H9 (cell line): ENCODE measurements at regions not wholly inside any gene's neighbourhood (a gene's known extent, or its start where the extent isn't known, plus 50 kb on each side); places are given as distances from the start of the nearest gene placed in this dataset.

Experiments
- DNase-seq: peaks from one replicate; pipeline ENCODE4 v3.0.0-alpha.2; 2017
- H2AFZ ChIP-seq: one replicate; pipeline ENCODE4 v1.6.1; 2013; ENCODE audit warnings: mild to moderate bottlenecking, low read length, control low read depth, moderate library complexity
- H2AK5ac ChIP-seq: 2 replicates; pipeline ENCODE4 v1.6.1; 2013; ENCODE audit warnings: low read length, control low read depth, mixed read lengths; ENCODE audit not compliant: insufficient read length
- H2BK120ac ChIP-seq: one replicate; pipeline ENCODE4 v1.6.1; 2013; ENCODE audit warnings: low read depth, mild to moderate bottlenecking, low read length, control low read depth, inconsistent platforms; ENCODE audit not compliant: poor library complexity, severe bottlenecking
- H2BK12ac ChIP-seq: 2 replicates; pipeline ENCODE4 v1.6.1; 2013; ENCODE audit warnings: low read length, control low read depth, mixed read lengths, low read depth; ENCODE audit not compliant: insufficient read length
- H2BK15ac ChIP-seq: 2 replicates; pipeline ENCODE4 v1.6.1; 2013; ENCODE audit warnings: low read depth, low read length, control low read depth
- H2BK20ac ChIP-seq: one replicate; pipeline ENCODE4 v1.6.1; 2013; ENCODE audit warnings: low read depth, mild to moderate bottlenecking, low read length, control low read depth, inconsistent platforms; ENCODE audit not compliant: poor library complexity, severe bottlenecking
- H2BK5ac ChIP-seq: 2 replicates; pipeline ENCODE4 v1.6.1; 2013; ENCODE audit warnings: low read length, control low read depth, mixed read lengths; ENCODE audit not compliant: insufficient read length
- H3K14ac ChIP-seq: 2 replicates; pipeline ENCODE4 v1.6.1; 2013; ENCODE audit warnings: low read length, control low read depth; ENCODE audit not compliant: insufficient read depth
- H3K18ac ChIP-seq: 2 replicates; pipeline ENCODE4 v1.6.1; 2013; ENCODE audit warnings: low read depth, mild to moderate bottlenecking, mixed read lengths, low read length, control low read depth; ENCODE audit not compliant: insufficient read length
- H3K23ac ChIP-seq: 2 replicates; pipeline ENCODE4 v1.6.1; 2013; ENCODE audit warnings: low read length, control low read depth, mixed read lengths, low read depth; ENCODE audit not compliant: insufficient read length
- H3K23me2 ChIP-seq: 2 replicates; pipeline ENCODE4 v1.6.1; 2013; ENCODE audit warnings: low read depth, mild to moderate bottlenecking, mixed read lengths, low read length, control low read depth; ENCODE audit not compliant: insufficient read length, poor library complexity, severe bottlenecking
- H3K27ac ChIP-seq: 2 replicates; pipeline ENCODE4 v1.5.1; 2013; ENCODE audit warnings: low read length, control low read depth, mixed read lengths, low read depth; ENCODE audit not compliant: insufficient read length
- H3K27me3 ChIP-seq: 2 replicates; pipeline ENCODE4 v1.6.1; 2013; ENCODE audit warnings: low read length, control low read depth, inconsistent platforms; ENCODE audit not compliant: insufficient read depth
- H3K4ac ChIP-seq: 2 replicates; pipeline ENCODE4 v1.6.1; 2013; ENCODE audit warnings: low read depth, mild to moderate bottlenecking, control low read depth, inconsistent platforms, low read length, moderate library complexity
- H3K4me1 ChIP-seq: 2 replicates; pipeline ENCODE4 v1.6.1; 2013; ENCODE audit warnings: low read length, control low read depth, inconsistent platforms; ENCODE audit not compliant: insufficient read depth
- H3K4me2 ChIP-seq: 2 replicates; pipeline ENCODE4 v1.6.1; 2013; ENCODE audit warnings: low read length, control low read depth, mixed read lengths; ENCODE audit not compliant: insufficient read length, insufficient read depth
- H3K56ac ChIP-seq: 2 replicates; pipeline ENCODE4 v1.6.1; 2013; ENCODE audit warnings: low read depth, mild to moderate bottlenecking, mixed read lengths, low read length, control low read depth; ENCODE audit not compliant: insufficient read length
- H3K79me1 ChIP-seq: 2 replicates; pipeline ENCODE4 v1.6.1; 2013; ENCODE audit warnings: low read depth, mild to moderate bottlenecking, moderate library complexity, low read length, control low read depth, inconsistent platforms; ENCODE audit not compliant: insufficient read depth, poor library complexity, severe bottlenecking
- H3K79me2 ChIP-seq: 2 replicates; pipeline ENCODE4 v1.6.1; 2013; ENCODE audit warnings: low read length, control low read depth, inconsistent platforms; ENCODE audit not compliant: insufficient read depth
- H3K9ac ChIP-seq: 2 replicates; pipeline ENCODE4 v1.6.1; 2013; ENCODE audit warnings: low read length, control low read depth, mixed read lengths; ENCODE audit not compliant: insufficient read length; ENCODE audit errors: extremely low read depth
- H3K9me3 ChIP-seq: one replicate; pipeline ENCODE4 v1.6.1; 2013; ENCODE audit warnings: low read depth, low read length, inconsistent platforms; ENCODE audit not compliant: control insufficient read depth
- H3T11ph ChIP-seq: one replicate; pipeline ENCODE4 v1.6.1; 2013; ENCODE audit warnings: mild to moderate bottlenecking, low read length, control low read depth, inconsistent platforms
- H4K20me1 ChIP-seq: one replicate; pipeline ENCODE4 v1.6.1; 2013; ENCODE audit not compliant: control insufficient read depth, insufficient read length, insufficient read depth
- H4K5ac ChIP-seq: 2 replicates; pipeline ENCODE4 v1.6.1; 2013; ENCODE audit warnings: low read depth, mild to moderate bottlenecking, mixed read lengths, low read length, control low read depth; ENCODE audit not compliant: insufficient read length
- H4K8ac ChIP-seq: replicated peaks from 2 replicates; pipeline ENCODE4 v1.6.1; 2013; ENCODE audit warnings: low read length, control low read depth, mixed read lengths, low read depth; ENCODE audit not compliant: insufficient read length
- H4K91ac ChIP-seq: 2 replicates; pipeline ENCODE4 v1.6.1; 2013; ENCODE audit warnings: low read depth, mild to moderate bottlenecking, moderate library complexity, mixed read lengths, low read length, control low read depth; ENCODE audit not compliant: insufficient read length
- H3K27ac Mint-ChIP-seq, 3 experiments: 2 replicates in 2 of 3; 3 replicates in 1 of 3; pipeline ENCODE4 v1.8.0; 2020 to 2021; ENCODE audit warnings: mixed read lengths in 3 of 3, mild to moderate bottlenecking in 1 of 3, moderate library complexity in 1 of 3
- H3K27me3 Mint-ChIP-seq: 2 replicates; pipeline ENCODE4 v1.8.0; 2021; ENCODE audit warnings: low read depth, mild to moderate bottlenecking, moderate library complexity, mixed read lengths
- H3K36me3 Mint-ChIP-seq, 3 experiments: 2 replicates in 2 of 3; 3 replicates in 1 of 3; pipeline ENCODE4 v1.8.0; 2020 to 2021; ENCODE audit warnings: low read depth in 3 of 3, mixed read lengths in 3 of 3; ENCODE audit not compliant: insufficient read depth in 1 of 3
- H3K4me1 Mint-ChIP-seq, 2 experiments: 2 replicates each; pipeline ENCODE4 v1.8.0; 2020; ENCODE audit warnings: mixed read lengths in 2 of 2
- H3K4me3 Mint-ChIP-seq, 2 experiments: 2 replicates in 1 of 2; 3 replicates in 1 of 2; pipeline ENCODE4 v1.8.0; 2020 to 2021; ENCODE audit warnings: mild to moderate bottlenecking in 2 of 2, mixed read lengths in 2 of 2, moderate library complexity in 1 of 2
- H3K9me3 Mint-ChIP-seq, 2 experiments: 2 replicates in 1 of 2; 3 replicates in 1 of 2; pipeline ENCODE4 v1.8.0; 2020; ENCODE audit warnings: mild to moderate bottlenecking in 2 of 2, mixed read lengths in 2 of 2, moderate library complexity in 1 of 2
- WGBS: extraction: QIAGEN DNeasy Blood & Tissue Kit; methylation state at CpG from one replicate; pipeline ENCODE4 v1.1.7; 2013; ENCODE audit warnings: missing lambda C conversion rate, low lambda C conversion rate, mixed read lengths; ENCODE audit not compliant: insufficient read length; ENCODE audit errors: extremely low coverage; 5-methylcytosine and 5-hydroxymethylcytosine counted together
- TF ChIP-seq, protein P1 (sequence below): fragments of 200-600 bp; sonication (generic); conservative IDR thresholded peaks from 3 replicates; pipeline ENCODE4 v1.8.0; 2021; ENCODE audit warnings: antibody characterized with exemption, mild to moderate bottlenecking

DNA sequence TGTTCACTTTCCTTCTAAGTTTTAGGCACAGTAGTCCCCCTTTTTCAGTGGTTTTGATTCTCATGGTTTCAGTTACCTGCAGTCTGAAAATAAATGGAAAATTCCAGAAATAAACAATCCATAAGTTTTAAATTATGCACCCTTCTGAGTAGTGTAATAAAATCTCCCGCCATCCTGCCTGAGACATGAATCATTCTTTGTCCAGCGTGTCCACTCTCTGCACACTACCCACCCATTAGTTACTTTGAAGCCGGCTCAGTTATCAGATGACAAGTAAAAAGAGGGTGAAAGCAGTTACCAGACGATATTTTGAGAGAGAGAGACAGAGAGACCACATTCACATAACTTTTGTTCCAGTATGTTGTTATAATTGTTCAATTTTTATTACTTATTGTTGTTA lies 400.5 kb downstream of the TMX3 start:
- H3K18ac ChIP-seq = no peak overlapping the region
- no peaks in the 10 kb centered on the region for H4K20me1 ChIP-seq
- no peak overlapping the region for H3K9ac ChIP-seq
- TF ChIP-seq, protein P1, sequence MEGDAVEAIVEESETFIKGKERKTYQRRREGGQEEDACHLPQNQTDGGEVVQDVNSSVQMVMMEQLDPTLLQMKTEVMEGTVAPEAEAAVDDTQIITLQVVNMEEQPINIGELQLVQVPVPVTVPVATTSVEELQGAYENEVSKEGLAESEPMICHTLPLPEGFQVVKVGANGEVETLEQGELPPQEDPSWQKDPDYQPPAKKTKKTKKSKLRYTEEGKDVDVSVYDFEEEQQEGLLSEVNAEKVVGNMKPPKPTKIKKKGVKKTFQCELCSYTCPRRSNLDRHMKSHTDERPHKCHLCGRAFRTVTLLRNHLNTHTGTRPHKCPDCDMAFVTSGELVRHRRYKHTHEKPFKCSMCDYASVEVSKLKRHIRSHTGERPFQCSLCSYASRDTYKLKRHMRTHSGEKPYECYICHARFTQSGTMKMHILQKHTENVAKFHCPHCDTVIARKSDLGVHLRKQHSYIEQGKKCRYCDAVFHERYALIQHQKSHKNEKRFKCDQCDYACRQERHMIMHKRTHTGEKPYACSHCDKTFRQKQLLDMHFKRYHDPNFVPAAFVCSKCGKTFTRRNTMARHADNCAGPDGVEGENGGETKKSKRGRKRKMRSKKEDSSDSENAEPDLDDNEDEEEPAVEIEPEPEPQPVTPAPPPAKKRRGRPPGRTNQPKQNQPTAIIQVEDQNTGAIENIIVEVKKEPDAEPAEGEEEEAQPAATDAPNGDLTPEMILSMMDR = no peak
- no peak overlapping the region for H3K56ac ChIP-seq
- H4K91ac ChIP-seq = no peak overlapping the region
- Mint-ChIP-seq H3K27ac (no peak overlapping the region), H3K9me3 (peaks cover 0 to 2% of the 10 kb centered on the region in 2 experiments; a peak in 1 of 5 replicates), H3K4me3 (no peak overlapping the region), H3K4me1 (no peaks in the 10 kb centered on the region), H3K36me3 (no peaks in the 10 kb centered on the region; a peak in 1 of 7 replicates), H3K27me3 (no peaks in the 10 kb centered on the region)
- no peak overlapping the region for H4K5ac ChIP-seq
- no peak overlapping the region for H2BK15ac ChIP-seq
- no peak overlapping the region for H3K4me2 ChIP-seq
- H2BK120ac ChIP-seq = no peak overlapping the region
- no peak overlapping the region for H3K14ac ChIP-seq
- DNase-seq = no peak
- WGBS = no CpG with 5 or more reads among the region's 4 CpGs
- no peaks in the 10 kb centered on the region for H3K79me1 ChIP-seq
- no peak overlapping the region for H3T11ph ChIP-seq
- H2BK20ac ChIP-seq = no peak overlapping the region
- no peaks in the 10 kb centered on the region for H3K23me2 ChIP-seq
- no peak overlapping the region for H3K23ac ChIP-seq
- H2BK12ac ChIP-seq = no peak overlapping the region
- no peaks in the 10 kb centered on the region for H3K79me2 ChIP-seq
- no peak overlapping the region for H2AK5ac ChIP-seq
- H2BK5ac ChIP-seq = no peak overlapping the region
- H3K4me1 ChIP-seq = no peaks in the 10 kb centered on the region
- H4K8ac ChIP-seq = no peak overlapping the region
- no peaks in the 10 kb centered on the region for H3K9me3 ChIP-seq
- H3K27me3 ChIP-seq = no peaks in the 10 kb centered on the region
- H3K27ac ChIP-seq = no peak overlapping the region
- H3K4ac ChIP-seq = no peak overlapping the region
- H2AFZ ChIP-seq = no peak overlapping the region
